Left colon (tissue), 2 donors: ENCODE measurements at regions not wholly inside any gene's neighbourhood (a gene's known extent, or its start where the extent isn't known, plus 50 kb on each side); places are given as distances from the start of the nearest gene placed in this dataset.
"Not testable (repeated sequence)": the region's sequence is repeated elsewhere in the genome, so short reads cannot be mapped to it uniquely, and the experiment has no call there.

Experiments
- ATAC-seq: fragments of 200-7000 bp; cut with Tn5 transposase; one replicate; pipeline ENCODE4 v1.9.1; 2020; ENCODE audit warnings: mild to moderate bottlenecking, moderate library complexity
- DNase-seq, 2 donors: peaks; one replicate each; pipeline ENCODE4 v3.0.0-alpha.2; 2020
- intact Hi-C, 2 donors: fragments of 100-400 bp; cut with DNase I in 1 of 2; cut with micrococcal nuclease in 1 of 2; formaldehyde crosslinking; loops; one replicate each; pipeline versions ENCODE4 v1.11.2 to v1.14.0; 2022; cut with DNase I, micrococcal nuclease
- donor health status: DM: no; HTN: no; CAD: no.
- donor health status: DM: yes; HTN: yes; CAD: no.

DNA sequence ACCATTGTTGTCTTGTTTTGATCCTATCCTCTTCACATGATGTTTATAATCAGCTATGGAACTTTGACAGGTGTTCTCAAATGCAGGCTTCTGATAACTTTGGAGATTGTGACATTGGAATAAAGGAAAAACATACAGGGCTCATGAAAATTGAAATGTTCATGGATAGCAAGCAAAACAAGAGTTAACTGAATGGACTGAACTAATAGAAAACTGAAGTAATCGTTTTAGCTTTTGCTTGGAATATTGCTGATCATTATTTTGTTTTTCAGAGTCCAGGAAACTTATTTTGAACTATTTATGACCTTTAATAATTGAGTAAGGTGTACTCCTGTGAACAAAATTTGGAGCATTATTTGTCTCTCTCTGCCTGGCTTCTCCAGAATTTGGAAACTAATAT is 436.7 kb upstream of the CDH9 start:
- DNase-seq (no peak), ATAC-seq (no peak)
- intact Hi-C loops: no loop called here

DNA sequence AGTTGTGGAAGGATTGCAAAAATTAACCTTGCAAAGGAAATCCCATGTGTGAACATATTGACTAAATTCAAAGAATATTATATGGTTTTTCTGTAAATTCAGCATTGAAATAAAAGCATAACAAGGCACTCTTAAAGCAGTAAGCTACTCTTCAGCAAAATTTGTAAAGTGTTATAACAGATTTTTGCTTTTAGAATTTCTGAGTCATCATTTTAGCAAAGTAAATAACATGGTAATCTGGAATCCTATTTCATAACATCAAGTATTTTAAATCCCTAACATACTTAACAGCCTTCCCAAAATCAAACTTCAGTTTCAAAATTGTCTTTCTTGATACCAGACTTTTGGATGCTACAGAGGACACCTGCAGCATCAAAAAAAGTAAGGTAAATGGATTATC is 436.0 kb upstream of the CDH9 start:
- intact Hi-C loops: no loop called here
- ATAC-seq: no peak
- DNase-seq: no peak

DNA sequence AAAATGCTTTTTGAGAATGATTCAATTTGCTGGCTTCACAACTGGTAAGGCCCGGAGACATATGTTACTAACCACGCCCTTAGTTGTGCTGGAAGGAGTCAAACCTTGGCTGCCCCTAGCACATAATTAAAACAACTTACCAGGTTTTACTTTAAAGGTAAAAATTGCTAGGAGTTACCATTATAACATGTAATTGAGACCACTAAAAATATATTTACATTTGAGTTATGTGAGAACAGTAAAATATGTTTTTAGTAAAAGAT is 435.6 kb upstream of the CDH9 start:
- intact Hi-C loops: no loop called here
- DNase-seq (no peak), ATAC-seq (no peak)

DNA sequence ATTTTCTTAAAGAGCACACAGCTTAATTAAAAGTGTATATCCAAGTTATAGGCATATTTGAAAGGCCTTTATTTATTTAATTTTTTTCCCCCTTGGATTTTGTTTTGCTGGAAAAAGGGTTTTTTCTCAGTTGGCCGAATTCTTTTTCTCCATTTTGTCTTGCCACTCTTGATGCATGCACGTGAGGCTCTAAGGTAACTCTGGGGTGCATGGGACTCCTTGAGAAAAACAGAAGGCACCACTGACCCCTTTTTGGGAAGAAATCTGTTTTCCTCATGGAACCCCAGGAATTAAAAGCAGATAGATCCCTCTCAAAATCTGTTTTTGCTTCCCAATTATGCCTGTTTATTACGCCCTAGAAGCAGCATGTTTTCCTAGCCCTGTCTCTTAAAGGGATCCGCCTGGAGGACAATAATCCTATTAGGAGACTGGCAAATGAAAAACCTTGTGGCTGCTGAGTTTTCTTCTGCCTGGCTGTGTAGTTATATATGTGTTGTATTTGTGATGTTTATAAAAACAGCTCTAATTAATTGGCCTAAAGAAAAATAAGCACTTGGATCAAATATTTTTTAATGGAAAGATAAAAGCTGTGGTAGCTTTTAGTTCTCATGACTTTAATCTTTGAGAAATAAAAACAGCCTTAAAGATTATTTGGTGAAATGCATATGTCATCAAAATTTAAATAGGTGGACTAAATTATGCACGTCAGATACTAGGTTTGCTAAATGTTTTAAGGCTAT is 435.1 kb upstream of the CDH9 start:
- intact Hi-C loops: no loop called here
- no peak for DNase-seq
- ATAC-seq: no peak

DNA sequence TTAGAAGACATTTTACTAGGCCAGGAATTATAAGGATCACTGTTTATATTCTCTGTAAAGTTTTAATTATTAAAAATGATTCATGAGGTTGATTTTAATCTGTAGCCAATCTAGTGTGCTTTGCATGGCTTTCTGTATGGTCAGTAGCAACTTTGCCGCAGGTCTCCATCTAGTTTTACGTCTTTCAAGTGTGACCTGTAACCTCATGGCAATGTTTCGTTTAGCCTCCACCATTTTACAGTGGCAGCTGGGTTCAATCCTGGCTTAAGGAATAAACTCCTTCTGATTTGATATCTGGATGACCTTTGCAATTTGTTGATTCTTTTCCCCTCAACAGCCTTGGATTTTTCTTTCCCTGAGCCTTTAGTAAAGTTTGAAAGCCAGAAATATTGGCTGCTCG is 434.5 kb upstream of the CDH9 start:
- ATAC-seq (no peak), DNase-seq (no peak)
- intact Hi-C loops: no loop called here

DNA sequence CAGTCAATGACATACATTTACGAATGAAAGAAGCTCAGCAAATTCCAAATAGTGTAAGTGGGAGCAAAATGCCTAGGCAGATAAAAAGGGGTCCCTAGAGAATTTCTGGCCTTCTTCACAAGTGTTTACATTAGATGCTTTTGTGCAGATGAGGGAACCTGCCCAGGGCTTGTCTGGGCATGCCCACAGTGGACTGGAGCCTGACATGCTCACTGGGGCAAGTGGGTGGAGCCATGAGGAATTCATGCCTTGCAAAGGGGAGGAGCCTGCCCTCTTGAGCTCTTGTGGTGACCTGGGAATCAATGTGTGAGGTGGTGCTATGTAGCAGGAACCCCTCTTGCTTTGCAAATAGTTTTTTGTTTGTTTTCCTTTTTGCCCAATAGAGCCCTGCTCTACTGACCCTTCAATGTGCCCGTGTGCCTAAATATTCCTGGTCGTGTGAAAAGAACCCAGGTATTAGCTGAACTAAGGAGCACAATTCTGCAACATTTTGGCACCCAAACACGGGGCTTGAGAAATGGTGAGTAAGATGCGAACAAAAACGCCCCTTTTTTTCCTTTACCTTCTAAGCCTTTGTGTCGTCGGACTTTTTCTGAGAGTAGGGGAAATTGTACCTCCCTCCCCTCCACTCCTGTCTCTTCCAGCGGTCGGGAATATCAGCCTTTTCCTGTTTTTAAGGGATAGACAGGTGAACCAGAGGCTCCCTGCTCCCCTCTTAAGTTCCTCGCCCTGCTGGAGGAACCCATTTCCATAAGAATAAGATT is 433.8 kb upstream of the CDH9 start:
- DNase-seq: no peak
- no peak for ATAC-seq
- intact Hi-C loops: no loop called here

DNA sequence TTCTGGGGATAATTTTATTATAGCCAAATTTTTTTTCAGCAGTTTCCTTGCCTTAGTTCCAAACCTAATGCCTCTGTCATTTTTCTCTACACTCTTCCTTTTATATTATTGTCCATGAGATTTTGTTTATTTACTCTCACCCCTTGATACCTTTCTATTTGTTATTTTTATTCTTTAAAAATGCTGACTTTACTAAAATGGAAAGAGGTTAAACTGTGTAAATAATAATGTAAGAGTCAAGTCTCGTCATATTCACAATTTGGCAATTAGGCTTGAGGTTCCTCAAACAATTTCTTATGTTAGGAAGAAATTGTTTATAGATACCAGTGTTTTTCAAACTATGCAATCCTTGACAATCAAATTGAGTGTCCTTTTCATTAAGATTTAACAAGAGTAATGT is 428.6 kb upstream of the CDH9 start:
- ATAC-seq (no peak), DNase-seq (no peak)
- intact Hi-C loops: no loop called here

DNA sequence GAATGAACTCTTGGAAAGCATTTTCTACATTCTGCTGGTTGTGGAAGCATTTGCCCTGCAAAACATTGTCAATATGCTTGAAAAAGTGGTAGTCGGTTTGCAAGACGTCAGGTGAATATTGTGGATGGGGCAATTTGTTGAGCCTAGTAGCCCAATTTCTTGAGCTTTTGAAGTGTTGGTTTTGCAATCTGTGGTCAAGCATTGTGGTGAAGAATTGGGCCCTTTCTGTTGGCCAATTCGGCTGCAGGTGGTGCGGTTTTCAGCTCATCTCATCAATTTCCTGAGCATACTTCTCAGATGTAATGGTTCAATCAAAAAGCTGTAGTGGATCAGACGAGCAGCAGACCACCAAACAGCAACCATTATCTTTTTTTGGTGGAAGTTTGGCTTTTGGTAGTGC is 426.8 kb upstream of the CDH9 start:
- intact Hi-C loops: no loop called here
- no peak for DNase-seq
- no peak for ATAC-seq

DNA sequence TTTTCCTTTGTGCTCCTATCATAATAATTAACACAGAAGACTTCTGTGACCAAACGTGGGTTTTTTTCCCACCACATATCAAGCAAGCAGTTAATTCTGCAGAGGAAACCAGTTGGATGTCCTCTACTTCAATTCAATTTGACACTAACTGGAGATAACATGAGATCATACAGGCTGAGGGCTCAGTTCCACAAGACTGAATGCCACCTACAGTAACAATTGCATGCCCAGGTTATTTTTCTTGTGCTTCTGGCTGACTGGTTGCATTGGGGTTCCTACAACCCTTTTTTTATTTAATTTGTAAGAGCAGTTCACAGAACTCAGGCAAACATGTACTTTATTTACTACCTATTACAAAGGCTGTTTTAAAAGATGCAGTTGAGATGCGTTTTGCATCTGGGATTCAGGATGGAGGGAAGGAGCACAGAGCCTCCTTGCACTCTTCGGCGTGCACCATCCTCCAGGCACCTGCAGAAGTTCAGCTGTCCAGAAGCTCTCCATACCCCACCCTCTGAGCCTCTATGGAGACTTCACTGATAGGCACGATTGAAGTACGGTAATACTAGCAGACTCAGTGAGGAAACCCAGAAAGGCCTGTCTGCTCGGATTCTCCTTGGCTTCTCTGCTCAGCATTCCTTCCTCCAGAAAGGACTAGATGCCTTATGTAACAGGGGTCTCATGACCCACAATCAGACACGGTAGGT is 425.2 kb upstream of the CDH9 start:
- intact Hi-C loops: no loop called here
- no peak for ATAC-seq
- no peak for DNase-seq

DNA sequence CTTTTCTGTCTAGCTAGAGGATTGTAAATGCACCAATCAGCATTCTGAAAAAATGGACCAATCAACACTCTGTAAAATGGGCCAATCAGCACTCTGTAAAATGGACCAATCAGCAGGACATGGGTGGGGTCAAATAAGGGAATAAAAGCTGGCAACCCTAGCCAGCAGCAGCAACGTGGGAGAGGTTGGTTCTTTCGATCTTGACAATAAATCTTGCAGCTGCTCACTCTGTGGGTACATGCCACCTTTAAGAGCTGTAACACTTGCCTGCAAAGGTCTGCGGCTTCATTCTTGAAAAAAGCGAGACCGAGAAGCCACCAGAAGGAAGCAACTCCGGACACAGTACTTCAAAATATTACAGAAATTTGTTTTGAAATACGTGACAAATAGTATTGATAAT is 424.6 kb upstream of the CDH9 start:
- ATAC-seq: no peak
- intact Hi-C loops: no loop called here
- DNase-seq: no peak

DNA sequence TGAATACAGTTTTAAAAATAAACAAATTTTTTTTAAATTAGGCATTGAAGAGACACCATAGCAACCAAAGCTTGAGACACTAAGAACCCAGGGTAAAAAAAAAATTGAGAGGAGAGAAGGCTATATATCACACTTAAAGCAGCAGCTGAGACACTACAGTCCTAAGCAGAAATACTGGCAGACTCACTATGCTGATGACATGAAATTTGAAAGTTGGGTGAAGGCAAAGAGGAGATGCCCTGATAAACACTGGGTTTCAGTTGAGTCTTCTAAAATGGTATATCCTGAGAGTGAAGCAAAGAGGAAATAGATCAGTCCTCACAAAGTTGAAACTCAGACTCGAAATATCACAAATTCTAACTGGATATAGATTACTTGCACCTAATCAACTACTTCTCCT is 419.9 kb upstream of the CDH9 start:
- intact Hi-C loops: no loop called here

DNA sequence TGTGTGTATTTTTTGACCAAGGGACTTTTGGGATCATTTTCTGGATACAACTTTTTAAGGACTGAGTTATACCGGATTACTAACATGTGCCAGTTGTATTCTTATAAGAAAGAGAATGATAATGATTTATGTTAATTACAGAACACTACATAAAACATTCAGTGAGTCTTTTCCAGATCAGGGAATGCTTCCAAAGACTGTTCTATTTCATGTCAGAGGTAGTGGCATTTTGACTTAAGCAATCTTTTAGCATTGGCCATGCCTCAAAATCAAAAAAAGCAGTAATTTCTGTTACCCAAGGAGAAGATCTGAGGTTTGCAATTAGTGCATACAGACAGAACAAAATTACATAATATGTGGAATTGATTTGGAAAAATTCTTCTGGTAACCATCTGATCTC is 413.0 kb upstream of the CDH9 start:
- intact Hi-C loops: no loop called here
- ATAC-seq: no peak

More for the DNA sequence above, 419.9 kb upstream of the CDH9 start:
- DNase-seq (no peak), ATAC-seq (no peak)

DNA sequence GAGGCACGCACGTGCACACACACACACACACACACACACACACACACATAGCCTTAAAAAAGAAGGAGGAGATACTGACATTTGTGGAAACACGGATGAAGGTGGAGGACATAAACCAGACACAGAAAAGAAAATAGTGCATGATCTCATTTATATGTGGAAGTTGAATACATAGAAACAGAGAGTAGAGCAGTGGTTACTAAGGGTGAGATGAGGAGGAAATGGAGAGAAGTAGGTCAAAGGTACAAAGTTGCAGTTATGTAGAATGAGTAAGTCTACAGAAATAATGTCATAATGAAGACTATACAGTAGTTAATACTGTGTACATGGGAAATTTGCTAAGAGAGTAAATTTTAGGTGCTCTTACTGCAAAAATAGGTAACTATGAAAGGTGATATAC is 412.2 kb upstream of the CDH9 start:
- intact Hi-C loops: no loop called here
- no peak for DNase-seq
- no peak for ATAC-seq

More for the DNA sequence above, 413.0 kb upstream of the CDH9 start:
- DNase-seq: no peak

DNA sequence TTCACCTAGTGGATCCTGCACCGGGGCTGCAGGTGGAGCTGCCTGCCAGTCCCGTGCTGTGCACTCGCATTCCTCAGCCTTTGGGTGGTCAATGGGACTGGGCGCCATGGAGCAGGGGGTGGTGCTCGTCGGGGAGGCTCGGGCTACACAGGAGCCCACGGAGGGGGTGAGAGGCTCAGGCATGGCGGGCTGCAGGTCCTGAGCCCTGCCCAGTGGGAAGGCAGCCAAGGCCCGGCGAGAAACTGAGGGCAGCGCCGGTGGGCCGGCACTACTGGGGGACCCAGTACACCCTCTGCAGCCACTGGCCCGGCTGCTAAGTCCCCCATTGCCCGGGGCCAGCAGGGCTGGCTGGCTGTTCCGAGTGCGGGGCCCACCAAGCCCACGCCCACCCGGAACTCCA is 401.0 kb upstream of the CDH9 start:
- intact Hi-C loops: not testable (repeated sequence)

DNA sequence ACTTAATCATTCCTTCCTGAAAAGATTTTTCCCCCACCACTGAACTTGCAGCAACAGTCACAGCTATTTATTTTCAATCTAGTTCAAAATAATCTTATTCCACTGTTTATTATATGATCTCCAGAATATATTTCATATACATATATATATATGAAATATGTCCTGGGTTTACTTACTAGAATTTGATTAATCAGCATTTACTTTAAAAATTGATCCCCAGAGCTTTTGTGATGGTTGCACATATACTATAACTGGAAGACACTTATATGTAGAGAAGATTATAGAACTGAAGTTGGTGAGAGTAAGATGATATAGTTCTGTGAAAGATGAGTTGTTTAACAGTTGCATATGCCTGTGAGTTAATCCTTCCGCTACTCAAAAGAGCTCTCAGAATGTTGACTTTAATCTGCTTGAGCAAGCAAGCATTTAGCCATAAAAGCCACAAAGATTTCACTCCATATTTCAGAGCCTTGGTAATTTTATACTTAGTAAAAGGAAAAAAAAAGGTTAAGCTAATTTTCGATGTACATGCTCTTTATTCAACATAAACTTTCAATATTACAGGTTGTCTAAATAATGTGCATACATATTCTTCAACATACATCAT is 399.3 kb upstream of the CDH9 start:
- ATAC-seq: no peak
- intact Hi-C loops: no loop called here

More for the DNA sequence above, 401.0 kb upstream of the CDH9 start:
- DNase-seq, ATAC-seq: not testable (repeated sequence)

DNA sequence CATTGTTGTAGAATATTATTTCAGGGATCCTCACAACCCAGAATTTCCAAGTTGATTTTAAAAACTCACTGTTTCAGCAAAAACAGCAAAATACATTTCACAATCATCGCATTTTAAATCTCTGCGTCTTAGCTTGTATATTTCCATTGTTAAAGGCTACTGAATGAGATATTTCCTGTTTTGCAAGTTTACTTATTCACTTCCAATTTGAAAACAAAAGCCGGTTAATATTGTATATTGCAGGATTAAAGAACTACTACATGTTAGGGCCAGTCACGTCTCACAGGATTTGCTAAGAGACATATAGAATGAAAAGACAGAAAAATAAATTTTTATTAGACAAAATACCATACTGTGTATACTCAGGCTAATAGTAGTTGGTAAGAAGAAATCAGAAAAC is 395.9 kb upstream of the CDH9 start:
- DNase-seq (no peak), ATAC-seq (no peak)
- intact Hi-C loops: no loop called here

More for the DNA sequence above, 399.3 kb upstream of the CDH9 start:
- DNase-seq: no peak

DNA sequence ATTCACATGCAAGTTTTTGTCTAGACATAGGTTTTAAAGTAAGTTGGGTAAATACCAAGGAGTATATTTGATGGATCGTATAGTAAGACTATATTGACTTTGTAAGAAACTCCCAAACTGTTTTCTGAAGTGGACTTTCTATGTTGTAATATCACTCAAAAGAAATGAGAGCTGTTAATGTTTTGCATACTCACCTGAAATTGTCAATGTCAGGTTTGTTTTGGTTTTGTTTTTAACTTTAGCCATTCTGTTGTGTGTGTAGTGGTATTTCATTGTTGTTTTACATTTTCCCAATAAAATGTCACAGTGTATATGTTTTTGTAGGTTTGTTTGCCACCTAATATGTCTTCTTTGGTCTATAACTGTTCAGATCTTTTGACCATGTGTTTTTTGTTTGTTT is 375.7 kb upstream of the CDH9 start:
- DNase-seq (no peak), ATAC-seq (no peak)
- intact Hi-C loops: no loop called here

DNA sequence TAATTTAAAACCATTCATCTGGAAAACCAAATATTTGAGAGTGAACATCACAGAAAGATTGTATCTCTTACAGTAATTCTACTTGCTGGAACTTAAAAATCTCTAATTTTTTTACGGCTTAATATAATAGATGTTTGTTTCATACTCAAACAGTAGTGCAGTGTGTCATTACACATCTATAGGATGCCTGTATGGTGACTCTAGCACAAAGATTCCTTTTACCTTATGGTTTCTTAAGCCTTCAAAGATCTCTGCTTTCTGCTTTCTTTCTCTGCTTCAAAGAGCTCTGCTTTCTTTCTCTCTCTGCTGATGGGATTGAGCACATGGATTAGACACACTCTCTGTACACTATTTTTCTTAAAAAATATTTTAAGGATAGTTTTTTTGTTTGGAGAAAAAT is 374.0 kb upstream of the CDH9 start:
- intact Hi-C loops: no loop called here
- DNase-seq: no peak
- ATAC-seq: no peak

DNA sequence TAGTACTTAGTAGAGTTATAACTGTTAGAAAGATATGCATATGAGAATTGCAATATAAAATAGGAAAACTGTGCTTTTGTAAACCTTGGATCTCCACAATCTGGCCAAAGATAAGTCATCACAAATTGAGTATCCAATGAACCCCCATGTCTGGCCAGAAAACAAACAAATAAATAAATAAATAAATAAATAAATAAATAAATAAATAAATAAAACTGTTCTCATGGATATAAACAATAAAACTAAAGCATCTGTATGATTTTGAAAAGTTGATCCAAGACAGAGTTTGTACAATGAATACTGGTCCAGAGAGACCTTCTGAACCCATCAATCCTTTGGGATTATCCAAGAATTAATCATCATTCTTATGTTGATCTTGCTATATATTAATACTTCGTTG is 367.6 kb upstream of the CDH9 start:
- intact Hi-C loops: no loop called here
- no peak for DNase-seq
- ATAC-seq: no peak
